ENCODE measurements at regions not wholly inside any gene's neighbourhood (a gene's known extent, or its start where the extent isn't known, plus 50 kb on each side); places are given as distances from the start of the nearest gene placed in this dataset.
"Not testable (repeated sequence)": the region's sequence is repeated elsewhere in the genome, so short reads cannot be mapped to it uniquely, and the experiment has no call there.

DNA sequence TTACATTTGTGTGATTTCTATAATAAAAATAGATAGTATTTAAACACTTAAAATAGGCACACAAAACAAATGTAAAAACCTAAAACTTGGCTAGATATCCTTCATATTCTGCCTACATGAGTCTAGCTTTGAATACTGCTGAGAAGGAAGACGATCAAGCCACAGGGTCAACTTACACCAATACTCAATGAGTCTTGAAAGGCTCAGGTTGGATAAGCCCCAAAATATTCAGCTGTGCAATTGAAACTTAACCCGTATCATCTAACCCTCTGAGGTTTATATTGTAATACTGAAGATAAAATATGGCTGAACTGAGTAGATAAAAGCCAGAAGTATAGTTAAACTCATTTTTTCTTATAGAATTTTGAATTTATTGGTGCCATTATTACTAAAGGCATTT, 313.0 kb upstream of the NRXN1 start:
- DNase-seq = no peak

- no peak for DNase-seq
Observed at GRCh38 chr2:51335087-51336058, 303.4 kb upstream of the NRXN1 start.

DNA sequence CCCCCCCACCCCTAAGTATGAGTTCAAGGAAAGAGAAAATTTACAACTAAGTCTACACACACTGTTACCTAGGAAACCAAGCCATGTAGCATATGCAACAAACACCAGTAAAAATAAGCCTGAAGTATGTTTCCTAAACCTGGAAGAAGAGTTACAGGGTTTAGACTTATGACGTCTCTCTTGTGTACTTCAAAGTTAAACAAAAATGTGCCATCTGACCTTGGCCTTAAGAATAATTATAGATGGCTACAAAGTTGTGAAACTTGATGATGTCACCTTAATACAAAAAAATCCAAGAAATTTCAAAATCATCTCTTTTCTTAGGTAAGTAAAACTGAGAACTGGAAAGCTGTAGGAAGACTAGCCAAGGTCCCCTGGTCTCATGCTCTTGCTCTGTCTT, 297.6 kb upstream of the NRXN1 start:
- DNase-seq = no peak

GRCh38 chr2:51324051-51324450, 292.1 kb upstream of the NRXN1 start:
- DNase-seq = no peak

DNA sequence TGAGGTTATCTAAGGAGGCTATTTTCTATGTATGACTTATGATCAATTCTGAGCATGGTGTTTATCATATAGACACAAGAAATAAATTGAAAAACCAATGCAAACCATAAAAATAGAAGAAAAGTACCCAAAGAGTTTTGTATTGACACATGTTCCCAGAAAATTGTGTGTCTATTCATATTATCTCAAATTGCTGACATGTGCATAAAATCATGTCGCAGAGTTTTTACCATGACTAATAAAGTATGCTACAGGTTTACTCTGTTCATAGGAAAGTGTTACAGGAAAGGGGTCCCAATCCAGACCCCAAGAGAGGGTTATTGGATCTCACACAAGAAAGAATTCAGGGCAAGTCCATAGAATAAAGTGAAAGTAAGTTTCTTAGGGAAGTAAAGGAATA, 290.7 kb upstream of the NRXN1 start:
- no peak for DNase-seq

DNA sequence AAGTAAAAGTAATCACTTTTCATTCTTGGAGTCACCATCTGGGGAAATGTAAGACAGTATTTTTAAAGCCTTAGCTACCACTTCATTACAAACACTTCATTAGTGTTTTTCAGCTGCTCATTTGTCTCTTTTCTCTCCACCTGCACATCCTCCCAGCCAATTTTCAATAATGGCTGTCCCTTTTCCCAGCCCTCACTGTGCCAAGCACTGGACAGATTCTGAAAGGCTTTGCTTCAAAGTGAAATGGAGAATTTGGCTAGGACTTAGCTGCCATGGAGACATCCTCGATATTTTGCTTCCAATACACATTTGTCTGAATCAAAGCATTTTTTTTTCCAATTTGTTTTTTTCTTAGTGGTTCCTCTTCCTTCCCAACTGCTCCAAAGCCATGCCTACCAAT, 272.4 kb upstream of the NRXN1 start:
- no peak for DNase-seq

- DNase-seq = no peak
Observed at GRCh38 chr2:51301381-51301780, 269.4 kb upstream of the NRXN1 start.

- no peak for DNase-seq
Observed at GRCh38 chr2:51299370-51299769, 267.4 kb upstream of the NRXN1 start.

DNA sequence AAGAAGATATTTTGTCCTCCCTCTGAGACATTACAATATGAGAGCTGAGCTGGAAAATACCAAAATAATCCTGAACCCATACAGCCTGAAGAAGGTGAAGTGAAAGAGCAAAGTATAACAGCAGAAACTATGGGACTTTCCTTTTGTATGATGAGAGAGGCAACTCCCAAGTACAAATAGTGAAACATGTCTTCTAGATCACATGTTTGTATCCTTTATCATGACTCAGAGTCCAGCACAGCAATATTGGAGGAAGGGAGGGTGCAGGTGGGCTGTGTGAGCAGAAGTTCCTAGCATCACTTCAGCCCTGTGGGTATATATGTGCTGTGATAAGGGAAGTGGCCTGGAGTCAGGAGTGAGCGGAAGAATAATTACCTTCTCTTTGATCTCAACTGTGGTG, 265.6 kb upstream of the NRXN1 start:
- no peak for DNase-seq

DNA sequence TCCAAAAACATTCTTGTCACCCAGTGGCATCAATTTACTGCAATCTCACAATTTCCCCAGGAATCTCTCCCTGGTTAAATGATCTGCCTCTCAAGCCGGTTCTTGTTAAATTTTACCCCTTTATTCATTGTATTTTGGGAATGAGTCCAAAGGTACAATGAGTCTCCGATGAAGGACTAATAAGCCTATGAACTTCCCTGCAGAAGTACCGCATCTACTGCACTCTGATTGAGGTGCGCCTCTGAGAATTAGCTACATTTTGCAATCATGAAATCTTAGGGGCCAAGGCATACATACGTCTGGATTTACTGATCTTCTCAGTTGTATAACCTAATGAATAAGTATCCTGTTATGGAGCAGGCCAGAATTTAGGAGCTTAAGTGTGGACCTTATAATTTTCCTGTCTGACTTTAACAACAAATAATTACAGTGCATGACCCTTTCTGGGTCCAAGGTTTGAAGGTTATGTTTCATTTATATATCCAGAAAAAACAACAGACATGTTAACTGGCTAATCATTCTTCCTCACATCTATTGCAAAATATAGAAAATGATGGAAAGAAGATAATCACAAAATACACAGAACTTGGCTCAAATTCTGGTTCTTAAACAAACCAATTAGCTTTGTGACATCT, 261.8 kb upstream of the NRXN1 start:
- no peak for DNase-seq

DNA sequence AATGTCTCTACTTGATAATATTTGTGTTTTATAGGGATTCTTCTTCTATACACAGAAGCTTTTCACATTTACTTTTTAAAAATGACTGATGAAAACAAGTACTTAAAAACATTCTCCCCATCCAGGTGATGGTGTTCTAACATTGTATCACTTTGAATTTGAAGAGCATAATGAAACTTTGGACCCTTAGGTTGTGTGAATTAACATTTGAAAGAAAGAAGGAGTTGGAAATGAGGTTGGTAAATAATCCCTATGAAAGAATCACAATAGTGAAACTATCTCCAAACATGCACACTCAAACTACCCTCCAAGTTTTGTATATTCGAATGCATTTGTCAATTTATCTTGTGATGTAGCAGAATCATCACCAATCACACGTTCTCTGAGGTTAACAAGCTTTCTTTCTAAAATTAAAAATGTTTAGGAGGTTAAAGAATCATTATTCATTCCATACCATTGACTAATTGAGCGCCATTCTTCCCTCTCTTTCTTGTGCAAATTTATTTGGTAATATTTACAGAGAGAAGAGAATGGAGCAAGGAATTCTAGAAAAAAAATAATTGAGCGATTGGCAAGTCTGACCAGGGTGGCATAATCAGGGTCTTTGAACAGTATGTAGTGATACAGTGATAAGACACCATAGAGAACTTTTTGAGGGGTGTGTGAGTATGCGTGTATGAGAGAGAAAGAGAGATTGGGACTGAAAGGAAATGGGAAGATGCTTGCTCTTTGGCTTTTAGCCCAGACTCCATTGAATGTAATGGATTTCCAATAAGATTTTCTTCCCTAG, 260.0 kb upstream of the NRXN1 start:
- no peak for DNase-seq

- no peak for DNase-seq
Observed at GRCh38 chr2:51290725-51291124, 258.8 kb upstream of the NRXN1 start.

- no peak for DNase-seq
Observed at GRCh38 chr2:51289045-51289444, 257.1 kb upstream of the NRXN1 start.

DNA sequence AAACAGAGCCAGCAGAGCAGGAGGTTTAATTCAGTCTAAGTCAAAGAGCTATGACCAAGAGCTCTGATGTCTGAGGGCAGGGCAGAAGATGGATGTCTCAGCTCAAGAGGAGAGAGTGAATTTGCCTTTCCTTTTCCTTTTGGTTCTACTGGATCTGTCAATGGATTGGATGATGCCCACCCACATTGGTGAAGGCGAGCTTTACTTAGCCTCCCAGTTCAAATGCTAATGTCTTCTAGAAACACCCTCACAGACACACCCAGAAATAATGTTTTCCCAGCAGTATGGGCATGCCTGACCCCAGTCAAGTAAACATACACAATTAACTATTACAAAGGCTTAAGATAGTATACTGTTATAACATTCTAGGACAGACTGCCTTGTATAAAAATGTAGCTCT, 236.3 kb upstream of the NRXN1 start:
- DNase-seq = no peak

GRCh38 chr2:51265539-51265938, 233.6 kb upstream of the NRXN1 start:
- no peak for DNase-seq

DNA sequence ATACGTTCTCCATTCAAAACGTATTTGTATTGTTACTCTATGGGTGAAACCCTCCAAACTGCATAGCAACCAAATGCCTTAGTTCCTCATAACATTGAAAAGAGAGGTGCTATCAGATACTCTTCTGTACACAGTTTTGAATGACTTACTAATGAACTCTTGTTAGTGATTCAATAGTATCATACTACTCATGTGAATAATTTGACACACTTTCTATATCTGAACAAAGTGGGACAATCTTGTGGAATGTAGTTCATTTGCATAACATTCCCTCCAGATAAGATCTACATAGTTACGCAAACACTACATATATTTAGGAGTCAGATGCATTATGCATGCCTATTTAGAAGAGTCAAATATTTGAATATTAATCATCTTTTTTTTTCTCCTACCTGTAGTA, 232.0 kb upstream of the NRXN1 start:
- no peak for DNase-seq

DNA sequence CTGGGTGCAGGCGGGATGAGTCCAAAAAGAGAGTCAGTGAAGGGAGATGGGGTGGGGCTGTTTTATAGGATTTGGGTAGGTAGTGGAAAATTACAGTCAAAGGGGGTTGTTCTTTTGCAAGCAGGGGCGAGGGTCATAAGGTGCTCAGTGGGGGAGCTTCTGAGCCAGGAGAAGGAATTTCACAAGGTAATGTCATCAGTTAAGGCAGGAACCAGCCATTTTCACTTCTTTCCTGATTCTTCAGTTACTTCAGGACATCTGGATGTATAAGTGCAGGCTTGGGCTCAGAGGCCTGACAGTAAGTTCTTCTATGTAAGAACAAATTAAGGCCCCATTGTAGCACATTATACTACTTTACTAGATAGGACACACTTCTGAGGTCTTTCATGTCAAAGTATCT, 231.2 kb upstream of the NRXN1 start:
- DNase-seq = not testable (repeated sequence)

DNA sequence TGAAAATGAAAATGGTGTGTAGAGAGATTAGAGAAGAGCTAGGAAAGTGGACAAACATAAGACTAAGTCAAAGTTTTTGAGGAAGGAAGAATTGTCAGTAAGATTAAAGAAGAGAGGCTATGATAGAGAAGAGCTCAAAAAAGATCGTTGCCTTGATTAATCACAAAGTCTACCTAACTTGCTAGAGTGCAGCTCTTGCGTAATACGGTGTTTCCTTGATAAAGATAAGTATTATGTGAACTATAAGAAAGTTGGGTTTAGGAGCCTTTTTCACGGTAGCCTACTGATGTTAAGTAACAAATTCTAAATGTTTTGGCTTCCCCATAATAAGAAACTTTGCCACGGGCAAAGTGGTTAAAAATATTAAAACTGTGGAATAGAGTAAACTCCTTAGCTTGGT, 226.4 kb upstream of the NRXN1 start:
- DNase-seq = no peak

GRCh38 chr2:51256736-51257135, 224.8 kb upstream of the NRXN1 start:
- no peak for DNase-seq

DNA sequence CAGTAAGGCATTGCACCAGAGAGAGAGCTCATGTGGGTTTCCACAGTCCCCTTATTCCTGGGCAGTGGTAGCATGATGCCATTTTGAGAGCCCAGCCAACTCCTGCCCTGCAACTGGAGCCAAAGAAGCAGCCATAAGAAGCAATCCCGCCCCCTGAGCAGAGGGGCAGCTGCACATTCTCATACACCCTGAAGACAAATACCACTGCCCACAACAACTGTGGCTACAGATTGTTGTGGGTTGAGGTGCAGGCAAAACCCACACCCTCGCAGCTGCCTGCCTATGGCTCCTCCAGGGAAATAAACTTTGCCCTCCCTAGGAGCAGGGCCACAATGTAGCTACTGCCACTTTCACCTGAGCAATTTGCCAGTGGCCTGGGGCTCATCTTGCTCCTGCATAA, 219.4 kb upstream of the NRXN1 start:
- DNase-seq = no peak

DNA sequence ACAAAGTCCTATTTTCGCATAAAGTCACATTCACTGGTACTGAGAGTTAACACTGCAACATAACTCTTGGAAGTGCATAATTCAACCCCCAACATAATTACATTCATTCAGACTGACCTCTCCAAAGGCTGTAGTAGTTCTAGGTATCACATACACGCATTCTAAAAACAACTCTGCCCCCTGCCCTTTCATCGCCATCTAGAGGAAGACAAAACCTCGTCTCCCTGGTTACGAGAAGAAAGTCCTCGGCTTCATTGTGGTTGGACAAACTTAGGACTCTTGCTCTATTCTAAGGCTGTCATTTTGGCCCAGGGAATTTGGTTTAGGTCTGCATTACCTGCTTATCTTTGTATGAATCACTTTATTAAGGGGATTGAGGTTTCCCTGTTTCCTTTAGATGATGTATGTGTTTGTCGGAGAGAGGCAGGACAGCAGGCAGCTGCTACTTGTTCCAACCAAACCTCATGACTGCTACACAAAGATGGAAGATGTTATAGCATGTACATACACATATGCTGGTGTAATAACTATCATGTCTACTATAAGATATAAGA, 215.4 kb upstream of the NRXN1 start:
- DNase-seq = no peak

- DNase-seq = no peak
Observed at GRCh38 chr2:51243892-51244535, 212.1 kb upstream of the NRXN1 start.

Measured in suppressor macrophage treated with lipopolysaccharide for 4 hours (primary cell).